22Rv1 (cell line): ENCODE measurements at regions not wholly inside any gene's neighbourhood (a gene's known extent, or its start where the extent isn't known, plus 50 kb on each side); places are given as distances from the start of the nearest gene placed in this dataset.

Experiments used
- H3K27ac ChIP-seq: fragments of 450-650 bp; 2 replicates; pipeline ENCODE4 v1.5.1; 2017
- ZFX ChIP-seq: fragments of 450-650 bp; IDR thresholded peaks from 2 replicates; pipeline ENCODE4 v1.6.1; 2017; ENCODE audit warnings: antibody characterized with exemption, borderline replicate concordance
- TF ChIP-seq, protein P1 (sequence below): fragments of 450-650 bp; IDR thresholded peaks from 2 replicates; pipeline ENCODE4 v1.5.1; 2017; ENCODE audit warnings: mild to moderate bottlenecking

DNA sequence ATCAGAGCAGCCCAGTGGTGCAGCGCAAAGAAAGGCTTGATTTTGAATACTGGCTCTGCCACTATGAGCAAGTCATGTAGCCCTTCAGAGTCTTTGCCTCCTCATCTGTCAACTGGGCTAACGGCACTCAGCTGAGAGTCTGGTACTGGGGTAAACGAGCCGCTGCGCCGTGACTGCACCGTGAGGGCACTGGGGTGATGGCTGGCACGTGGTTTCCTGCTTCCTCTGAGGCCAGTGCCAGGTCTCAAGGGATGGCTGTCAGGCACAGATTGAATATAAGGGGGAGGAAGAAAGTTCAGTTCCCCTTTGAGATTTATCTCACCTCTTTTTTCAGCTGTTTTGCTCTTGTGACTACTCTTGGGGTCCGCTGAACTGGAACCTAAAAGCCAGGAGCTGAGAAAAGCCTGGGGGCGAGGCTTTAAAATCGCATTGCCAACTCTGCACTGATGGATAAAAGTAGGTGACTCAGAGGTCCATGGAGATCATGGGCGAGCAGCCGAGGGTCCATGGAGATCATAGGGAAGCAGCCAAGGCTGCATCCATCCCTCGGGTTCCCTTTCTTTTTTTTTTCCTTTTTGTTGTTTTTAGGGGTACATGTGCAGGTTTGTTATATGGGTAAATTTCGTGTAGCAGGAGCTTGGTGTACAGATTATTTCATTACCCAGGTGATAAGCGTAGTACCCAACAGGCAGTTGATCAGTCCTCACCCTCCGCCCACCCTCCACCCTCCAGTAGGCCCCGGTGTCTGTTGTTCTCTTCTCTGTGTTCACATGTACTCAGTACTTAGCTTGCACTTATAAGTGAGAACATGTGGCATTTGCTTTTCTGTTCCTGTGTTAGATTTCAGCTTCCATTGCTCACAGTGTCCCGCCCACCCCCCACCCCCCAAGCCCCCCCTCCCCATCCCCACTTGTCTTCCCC is 114.3 kb downstream of the SPP2 start:
- TF ChIP-seq ZFX: no peak
- TF ChIP-seq, protein P1, sequence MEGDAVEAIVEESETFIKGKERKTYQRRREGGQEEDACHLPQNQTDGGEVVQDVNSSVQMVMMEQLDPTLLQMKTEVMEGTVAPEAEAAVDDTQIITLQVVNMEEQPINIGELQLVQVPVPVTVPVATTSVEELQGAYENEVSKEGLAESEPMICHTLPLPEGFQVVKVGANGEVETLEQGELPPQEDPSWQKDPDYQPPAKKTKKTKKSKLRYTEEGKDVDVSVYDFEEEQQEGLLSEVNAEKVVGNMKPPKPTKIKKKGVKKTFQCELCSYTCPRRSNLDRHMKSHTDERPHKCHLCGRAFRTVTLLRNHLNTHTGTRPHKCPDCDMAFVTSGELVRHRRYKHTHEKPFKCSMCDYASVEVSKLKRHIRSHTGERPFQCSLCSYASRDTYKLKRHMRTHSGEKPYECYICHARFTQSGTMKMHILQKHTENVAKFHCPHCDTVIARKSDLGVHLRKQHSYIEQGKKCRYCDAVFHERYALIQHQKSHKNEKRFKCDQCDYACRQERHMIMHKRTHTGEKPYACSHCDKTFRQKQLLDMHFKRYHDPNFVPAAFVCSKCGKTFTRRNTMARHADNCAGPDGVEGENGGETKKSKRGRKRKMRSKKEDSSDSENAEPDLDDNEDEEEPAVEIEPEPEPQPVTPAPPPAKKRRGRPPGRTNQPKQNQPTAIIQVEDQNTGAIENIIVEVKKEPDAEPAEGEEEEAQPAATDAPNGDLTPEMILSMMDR: no peak
- no peak overlapping the region for H3K27ac ChIP-seq

DNA sequence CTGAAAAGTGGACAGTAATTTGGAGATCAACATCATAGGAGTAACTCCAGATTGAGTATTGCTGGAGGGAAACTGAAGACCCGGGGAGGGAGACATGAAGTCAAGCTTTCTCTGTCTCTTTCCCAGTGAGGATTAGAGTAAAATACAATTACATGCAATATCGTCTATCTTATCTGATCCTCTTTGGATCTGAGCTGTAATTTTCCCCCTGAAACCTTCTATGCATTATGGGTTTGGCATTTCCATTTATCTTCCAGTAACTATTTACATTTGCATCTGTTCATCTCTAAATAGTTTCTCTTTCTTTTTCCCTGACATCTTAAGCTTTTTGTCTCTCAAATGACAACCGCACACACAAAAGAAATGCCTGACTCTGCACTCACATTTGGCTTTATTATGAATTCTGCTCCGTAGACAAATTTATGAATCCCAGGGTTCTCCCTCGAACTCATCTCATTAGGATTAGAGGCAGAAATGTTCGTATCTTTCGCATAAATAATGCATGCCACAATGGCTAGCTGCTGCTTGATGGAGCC is 113.1 kb downstream of the SPP2 start:
- TF ChIP-seq ZFX: no peak
- TF ChIP-seq, protein P1: no peak
- H3K27ac ChIP-seq: no peak overlapping the region

GRCh38 chr2:234162861-234163260 is 112.4 kb downstream of the SPP2 start:
- TF ChIP-seq, protein P1: no peak
- TF ChIP-seq ZFX: no peak
- no peak overlapping the region for H3K27ac ChIP-seq

DNA sequence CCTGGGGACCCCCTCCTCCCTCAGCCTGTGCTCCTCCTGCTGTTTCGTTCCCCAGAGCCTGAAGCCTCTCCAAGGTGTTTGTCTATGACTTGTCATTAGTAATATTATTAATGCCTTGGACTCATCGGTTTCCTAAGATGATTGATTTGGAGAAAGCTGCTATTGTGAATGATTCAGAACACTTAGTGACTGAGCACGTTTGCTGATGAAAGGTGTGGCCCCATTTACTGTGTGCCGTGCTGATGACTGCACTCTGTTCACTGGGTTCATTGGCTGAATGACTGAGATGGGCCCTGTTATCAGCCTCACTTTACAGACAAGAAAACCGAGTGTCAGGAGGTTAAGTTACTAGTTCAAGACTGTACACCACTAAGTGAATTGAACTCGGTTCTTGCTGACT is 111.4 kb downstream of the SPP2 start:
- TF ChIP-seq ZFX: no peak
- TF ChIP-seq, protein P1: no peak
- H3K27ac ChIP-seq: no peak overlapping the region

DNA sequence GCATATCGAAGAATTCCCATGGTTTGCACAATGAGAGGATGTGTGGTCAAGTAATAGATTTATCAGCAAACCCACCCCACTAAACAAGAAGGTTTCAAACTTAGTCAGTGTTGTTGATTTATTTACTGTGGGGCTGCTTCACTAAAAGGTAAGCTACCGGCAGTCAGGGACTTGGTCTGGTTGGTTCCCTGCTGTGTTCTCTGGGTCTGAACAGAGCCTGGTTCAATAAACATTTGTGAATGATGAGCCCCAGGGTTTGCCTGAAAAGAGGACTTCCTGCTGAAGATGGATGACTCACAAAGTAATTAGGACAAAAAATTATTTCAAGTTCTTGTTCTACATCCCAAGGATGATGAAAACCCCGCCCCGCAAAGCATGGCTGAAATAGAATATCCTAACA is 108.3 kb downstream of the SPP2 start:
- TF ChIP-seq, protein P1: no peak
- TF ChIP-seq ZFX: no peak
- H3K27ac ChIP-seq: no peak overlapping the region

- TF ChIP-seq, protein P1: no peak
- TF ChIP-seq ZFX: no peak
- H3K27ac ChIP-seq: no peak overlapping the region
Observed at GRCh38 chr2:234157817-234158588, 107.5 kb downstream of the SPP2 start.
